ENCODE measurements at regions not wholly inside any gene's neighbourhood (a gene's known extent, or its start where the extent isn't known, plus 50 kb on each side); places are given as distances from the start of the nearest gene placed in this dataset.

DNA sequence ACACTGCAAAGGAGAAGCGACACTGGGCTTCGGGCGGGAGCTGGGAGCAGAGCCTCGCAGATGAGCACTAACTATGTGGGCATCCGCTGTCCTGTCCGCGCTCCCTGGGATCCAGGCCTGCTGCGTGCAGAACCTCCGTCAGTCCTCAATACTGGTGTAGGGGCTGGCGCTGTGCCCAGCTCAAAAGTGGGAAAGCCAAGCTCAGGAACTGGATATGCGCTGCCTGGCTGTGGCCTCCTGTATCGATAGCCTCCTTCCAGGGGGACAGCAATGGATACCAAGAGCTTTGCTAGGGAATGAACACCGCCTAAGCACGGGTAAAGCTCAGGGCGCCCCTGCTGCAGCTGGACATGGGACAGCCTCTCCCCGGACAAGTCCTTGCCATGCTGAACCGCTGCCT lies 270.4 kb downstream of the NSG2 start:
- TF ChIP-seq, protein P1, sequence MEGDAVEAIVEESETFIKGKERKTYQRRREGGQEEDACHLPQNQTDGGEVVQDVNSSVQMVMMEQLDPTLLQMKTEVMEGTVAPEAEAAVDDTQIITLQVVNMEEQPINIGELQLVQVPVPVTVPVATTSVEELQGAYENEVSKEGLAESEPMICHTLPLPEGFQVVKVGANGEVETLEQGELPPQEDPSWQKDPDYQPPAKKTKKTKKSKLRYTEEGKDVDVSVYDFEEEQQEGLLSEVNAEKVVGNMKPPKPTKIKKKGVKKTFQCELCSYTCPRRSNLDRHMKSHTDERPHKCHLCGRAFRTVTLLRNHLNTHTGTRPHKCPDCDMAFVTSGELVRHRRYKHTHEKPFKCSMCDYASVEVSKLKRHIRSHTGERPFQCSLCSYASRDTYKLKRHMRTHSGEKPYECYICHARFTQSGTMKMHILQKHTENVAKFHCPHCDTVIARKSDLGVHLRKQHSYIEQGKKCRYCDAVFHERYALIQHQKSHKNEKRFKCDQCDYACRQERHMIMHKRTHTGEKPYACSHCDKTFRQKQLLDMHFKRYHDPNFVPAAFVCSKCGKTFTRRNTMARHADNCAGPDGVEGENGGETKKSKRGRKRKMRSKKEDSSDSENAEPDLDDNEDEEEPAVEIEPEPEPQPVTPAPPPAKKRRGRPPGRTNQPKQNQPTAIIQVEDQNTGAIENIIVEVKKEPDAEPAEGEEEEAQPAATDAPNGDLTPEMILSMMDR (IDR thresholded peaks at IDR 0.05; ENCODE audit: low read depth, low read length), result no peak
- no peak for TF ChIP-seq MYC (IDR thresholded peaks at IDR 0.05; ENCODE audit: low read depth, low read length)
